Spleen (tissue), 11 donors: ENCODE measurements at regions not wholly inside any gene's neighbourhood (a gene's known extent, or its start where the extent isn't known, plus 50 kb on each side); places are given as distances from the start of the nearest gene placed in this dataset.

Source experiments
- DNase-seq: peaks from one replicate; pipeline ENCODE4 v3.0.0-alpha.2; 2020
- H3K27ac ChIP-seq, 8 donors: fragments of 200-600 bp; sonication (generic) in 7 of 8; 1 replicate in 4 of 8; 2 replicates in 4 of 8; pipeline versions ENCODE4 v1.5.0 to v1.8.0; 2016 to 2021; ENCODE audit warnings: inconsistent platforms in 4 of 8, mild to moderate bottlenecking in 4 of 8, moderate library complexity in 1 of 8
- H3K27me3 ChIP-seq, 7 donors: fragments of 200-600 bp; sonication (generic) in 6 of 7; replicated peaks in 1 of 7; 1 replicate in 4 of 7; 2 replicates in 3 of 7; pipeline versions ENCODE4 v1.5.0 to v1.8.0; 2016 to 2021; ENCODE audit warnings: inconsistent platforms in 3 of 7, mild to moderate bottlenecking in 1 of 7
- H3K36me3 ChIP-seq, 6 donors: fragments of 200-600 bp; sonication (generic) in 5 of 6; 1 replicate in 4 of 6; 2 replicates in 2 of 6; pipeline versions ENCODE4 v1.5.0 to v1.8.0; 2016 to 2021; ENCODE audit warnings: inconsistent platforms in 2 of 6
- H3K4me1 ChIP-seq, 6 donors: fragments of 200-600 bp; sonication (generic) in 5 of 6; 1 replicate in 3 of 6; 2 replicates in 3 of 6; pipeline versions ENCODE4 v1.5.0 to v1.8.0; 2016 to 2021; ENCODE audit warnings: inconsistent platforms in 3 of 6
- H3K4me3 ChIP-seq, 8 donors: fragments of 200-600 bp; sonication (generic) in 7 of 8; 1 replicate in 4 of 8; 2 replicates in 4 of 8; pipeline versions ENCODE4 v1.5.0 to v1.8.0; 2016 to 2021; ENCODE audit warnings: inconsistent platforms in 4 of 8, mild to moderate bottlenecking in 4 of 8, moderate library complexity in 2 of 8
- H3K9me3 ChIP-seq, 8 donors: fragments of 200-600 bp; sonication (generic) in 7 of 8; 1 replicate in 4 of 8; 2 replicates in 4 of 8; pipeline versions ENCODE4 v1.5.0 to v1.8.0; 2016 to 2021; ENCODE audit warnings: inconsistent platforms in 4 of 8
- CTCF ChIP-seq, 11 experiments: fragments of 200-600 bp in 7 of 11; fragments of 450-650 bp in 4 of 11; sonication (generic) in 4 of 11; IDR thresholded peaks in 8 of 11; conservative IDR thresholded peaks in 3 of 11; 1 replicate in 7 of 11; 2 replicates in 4 of 11; pipeline versions ENCODE4 v1.4.0 to v1.8.0; 2016 to 2021; ENCODE audit warnings: antibody characterized with exemption in 11 of 11, inconsistent platforms in 4 of 11, mild to moderate bottlenecking in 1 of 11
- POLR2A ChIP-seq, 3 donors: fragments of 450-650 bp; IDR thresholded peaks; one replicate each; pipeline ENCODE4 v1.5.1; 2017; ENCODE audit warnings: antibody characterized with exemption in 3 of 3, mild to moderate bottlenecking in 1 of 3
- POLR2AphosphoS5 ChIP-seq, 3 donors: sonication (generic); formaldehyde crosslinking; IDR thresholded peaks; one replicate each; pipeline ENCODE4 v1.5.1; 2017; ENCODE audit warnings: antibody characterized with exemption in 3 of 3
- WGBS, 5 donors: extraction: QIAGEN DNeasy Blood & Tissue Kit in 3 of 5; methylation state at CpG; one replicate each; pipeline versions ENCODE4 v1.1.5 to v1.1.7; 2013 to 2018; 5-methylcytosine and 5-hydroxymethylcytosine counted together
- intact Hi-C: fragments of 100-400 bp; cut with DNase I; formaldehyde crosslinking; loops from one replicate; pipeline ENCODE4 v1.15.0; 2023; ENCODE audit warnings: low total_unique reads
- donor health status: healthy with polysubstance abuse.
- donor health status: DM: no; HTN: no; CAD: no; lungs with moderate emphysema.
- donor health status: DM: no; HTN: no; CAD: no.
- donor health status: Bipolar disorder and iron deficiency.
- donor health status: healthy.
- donor health status: DM: no; HTN: no; CAD: no.
- donor health status: DM: yes; HTN: yes; CAD: no.

- intact Hi-C loops, result no loop called here
- Histone ChIP-seq H3K4me3 (no peak overlapping the region), H3K4me1 (peaks cover 0 to 31% (median 14%) of the 10 kb centered on the region in 6 donors), H3K27ac (no peak overlapping the region), H3K27me3 (peaks cover 0 to 8% (median 0%) of the 10 kb centered on the region in 7 donors), H3K9me3 (no peaks in the 10 kb centered on the region), H3K36me3 (no peaks in the 10 kb centered on the region)
- no peak for DNase-seq
- WGBS, 5 donors, result 78 to 97% (median 84%) methylated on average over 1 of the region's 1 CpG
- TF ChIP-seq CTCF (IDR thresholded peaks at IDR 0.05 in 8 of 11, conservative IDR thresholded peaks at IDR 0.05 in 3 of 11) (no peak), POLR2AphosphoS5 (IDR thresholded peaks at IDR 0.05) (no peak), POLR2A (IDR thresholded peaks at IDR 0.05) (no peak)
Measured at GRCh38 chr6:40718401-40718800, 131.2 kb upstream of the LRFN2 start.

- WGBS, 5 donors, result 66 to 87% (median 75%) methylated on average over 3 of the region's 3 CpGs
- intact Hi-C loops, result no loop called here
- H3K27me3 ChIP-seq, result peaks cover 0 to 14% (median 0%) of the 10 kb centered on the region in 7 donors
- no peaks in the 10 kb centered on the region for H3K36me3 ChIP-seq
- no peak for DNase-seq
- no peak overlapping the region for H3K27ac ChIP-seq
- peaks cover 0 to 31% (median 14%) of the 10 kb centered on the region in 6 donors for H3K4me1 ChIP-seq
- no peak overlapping the region for H3K4me3 ChIP-seq
- H3K9me3 ChIP-seq, result no peaks in the 10 kb centered on the region
- no peak for TF ChIP-seq POLR2A (IDR thresholded peaks at IDR 0.05)
- no peak for TF ChIP-seq CTCF (IDR thresholded peaks at IDR 0.05 in 8 of 11, conservative IDR thresholded peaks at IDR 0.05 in 3 of 11)
- TF ChIP-seq POLR2AphosphoS5 (IDR thresholded peaks at IDR 0.05), result no peak
Measured at GRCh38 chr6:40717411-40718057, 130.4 kb upstream of the LRFN2 start.

DNA sequence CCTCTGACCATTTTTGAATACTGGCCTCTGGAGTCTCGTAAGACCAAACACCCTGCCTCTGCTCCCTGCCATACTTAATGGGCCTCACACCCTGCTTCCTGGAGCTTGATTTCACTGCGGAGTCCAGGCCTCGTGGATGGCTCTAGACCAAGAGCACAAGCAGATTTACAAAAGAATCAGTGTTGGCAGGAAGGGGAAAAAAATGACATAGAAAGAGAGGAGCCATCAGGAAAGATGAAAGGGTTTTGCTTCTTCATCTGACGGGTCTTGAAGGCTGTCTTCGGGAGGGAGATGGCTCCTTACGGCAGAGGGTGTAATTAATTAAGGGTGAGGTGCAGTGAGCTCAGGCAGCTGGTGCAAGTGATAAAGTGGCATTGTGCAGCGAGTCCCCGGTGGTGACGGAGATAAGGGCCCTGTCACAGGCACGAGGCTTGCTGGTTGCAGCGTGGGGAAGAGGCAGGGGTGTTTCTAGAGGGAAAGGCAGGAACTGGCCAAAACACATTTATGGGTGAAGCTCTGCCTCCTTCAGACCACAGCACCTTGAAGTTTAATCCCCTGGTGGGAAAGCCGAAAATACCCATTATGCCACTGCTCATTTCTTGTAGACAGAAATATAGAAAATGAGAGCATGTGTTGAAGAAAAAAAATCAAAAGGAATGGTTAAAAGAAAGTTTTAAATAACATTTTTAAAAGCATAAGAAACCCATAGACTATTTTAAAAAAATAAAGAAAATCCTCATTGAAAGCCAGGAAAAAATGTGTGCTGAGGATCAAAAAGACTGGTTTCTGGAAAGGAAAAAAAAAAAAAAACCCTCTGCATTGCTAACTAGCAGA, 128.6 kb upstream of the LRFN2 start:
- Histone ChIP-seq H3K4me1 (peaks cover 0 to 19% (median 14%) of the 10 kb centered on the region in 6 donors), H3K27ac (no peak overlapping the region), H3K4me3 (no peak overlapping the region), H3K27me3 (peaks cover 0 to 14% (median 0%) of the 10 kb centered on the region in 7 donors), H3K9me3 (no peaks in the 10 kb centered on the region), H3K36me3 (no peaks in the 10 kb centered on the region)
- intact Hi-C loops, result no loop called here
- DNase-seq, result no peak
- 31 to 45% (median 35%) methylated on average over 12 of the region's 12 CpGs for WGBS, 5 donors
- no peak for TF ChIP-seq CTCF (IDR thresholded peaks at IDR 0.05 in 8 of 11, conservative IDR thresholded peaks at IDR 0.05 in 3 of 11)
- TF ChIP-seq POLR2AphosphoS5 (IDR thresholded peaks at IDR 0.05), result no peak
- no peak for TF ChIP-seq POLR2A (IDR thresholded peaks at IDR 0.05)
